M059J (cell line): ENCODE measurements at regions not wholly inside any gene's neighbourhood (a gene's known extent, or its start where the extent isn't known, plus 50 kb on each side); places are given as distances from the start of the nearest gene placed in this dataset.
"Not testable (repeated sequence)": the region's sequence is repeated elsewhere in the genome, so short reads cannot be mapped to it uniquely, and the experiment has no call there.

Source experiments
- DNase-seq: peaks from one replicate; pipeline ENCODE4 v3.0.0-alpha.2; 2012; ENCODE audit warnings: low read depth

GRCh38 chr2:195572895-195573683 lies 83.9 kb upstream of the SLC39A10 start:
- DNase-seq: no peak

DNA sequence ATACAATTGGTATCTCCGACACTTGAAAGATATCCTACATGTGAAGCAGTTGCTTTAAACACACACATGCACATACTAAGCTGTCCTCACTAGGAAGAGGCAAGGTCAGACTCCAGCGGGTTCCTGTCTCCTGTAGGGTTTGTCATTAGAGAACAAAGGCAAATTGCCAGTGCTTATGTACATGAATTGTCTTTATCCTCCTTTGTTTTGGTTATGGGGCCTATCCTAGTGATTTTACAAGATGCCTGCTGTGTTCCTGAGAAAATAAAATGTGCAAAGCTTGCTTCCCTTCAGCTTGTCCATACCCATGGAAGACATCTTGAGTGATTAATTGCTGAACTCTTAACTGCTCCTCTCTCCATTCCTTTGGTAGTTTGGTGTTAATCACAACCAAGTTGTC lies 86.7 kb upstream of the SLC39A10 start:
- DNase-seq: no peak

- no peak for DNase-seq
Measured at GRCh38 chr2:195569255-195569654, 87.8 kb upstream of the SLC39A10 start.

- not testable (repeated sequence) for DNase-seq
Measured at GRCh38 chr2:195564625-195565135, 92.3 kb upstream of the SLC39A10 start.

- peak; percentile 63 for DNase-seq
Measured at GRCh38 chr2:195563857-195564512, 93.0 kb upstream of the SLC39A10 start.

- DNase-seq: no peak
Measured at GRCh38 chr2:195562570-195563566, 94.2 kb upstream of the SLC39A10 start.

DNA sequence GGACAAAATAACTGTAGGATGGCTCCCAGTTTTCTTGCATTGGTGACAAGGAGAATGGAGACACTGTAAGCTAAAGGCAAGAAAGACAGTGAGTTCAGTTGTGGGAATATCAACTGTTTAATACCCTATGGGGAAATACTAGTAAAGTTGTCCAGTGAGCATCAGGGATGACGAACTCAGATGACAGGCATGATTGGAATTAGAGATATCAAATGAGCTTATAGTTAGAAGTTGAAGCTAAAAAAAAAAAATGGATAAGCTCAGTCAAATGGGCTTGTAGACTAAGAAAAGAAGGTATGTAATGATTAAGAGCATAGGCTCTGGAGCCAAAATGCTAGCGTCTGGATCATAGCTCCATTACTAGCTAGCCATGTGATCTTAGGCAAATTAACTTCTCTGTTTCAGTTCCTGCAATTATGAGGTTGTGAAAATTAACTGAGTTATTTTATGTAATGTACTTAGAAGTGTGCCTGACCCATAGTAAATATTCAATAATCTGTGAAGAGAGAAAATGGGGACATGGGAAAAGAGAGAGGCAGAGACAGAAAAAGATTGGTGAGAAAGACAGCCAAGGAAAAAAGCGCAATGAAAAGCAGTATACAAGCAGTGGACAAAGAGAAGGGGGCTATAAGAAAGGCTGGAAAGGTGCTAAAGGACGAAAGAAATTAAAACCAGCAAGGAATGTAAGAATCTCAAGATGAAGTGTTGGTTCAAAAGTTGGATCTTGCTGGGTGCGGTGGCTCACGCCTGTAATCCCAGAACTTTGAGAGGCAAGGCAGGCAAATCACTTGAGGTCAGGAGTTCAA lies 95.7 kb upstream of the SLC39A10 start:
- peak; percentile 92 for DNase-seq

- no peak for DNase-seq
Measured at GRCh38 chr2:195560209-195560895, 96.7 kb upstream of the SLC39A10 start.

DNA sequence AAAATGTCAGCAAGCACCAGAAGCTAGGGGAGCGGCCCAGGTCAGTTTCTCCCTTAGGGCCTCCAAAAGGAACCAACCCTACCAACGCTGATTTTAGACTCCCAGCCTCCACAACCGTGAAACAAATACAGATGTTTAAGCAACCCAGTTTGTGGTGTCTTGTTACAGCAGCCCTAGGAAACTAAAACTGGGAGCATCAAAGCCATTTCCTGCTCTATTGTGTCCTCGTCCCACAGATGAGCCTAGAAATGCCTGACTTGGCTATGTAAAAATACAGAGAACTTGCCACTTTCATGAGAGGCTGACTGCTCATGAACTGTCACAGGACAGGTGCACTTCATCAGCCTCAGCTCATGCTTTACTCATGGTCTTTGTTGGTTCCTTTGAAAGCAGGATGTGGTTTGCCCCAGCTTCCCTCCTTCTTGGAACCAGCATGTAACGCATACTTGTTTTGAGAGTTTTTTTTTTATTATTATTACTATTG lies 97.6 kb upstream of the SLC39A10 start:
- peak; percentile 80 for DNase-seq

DNA sequence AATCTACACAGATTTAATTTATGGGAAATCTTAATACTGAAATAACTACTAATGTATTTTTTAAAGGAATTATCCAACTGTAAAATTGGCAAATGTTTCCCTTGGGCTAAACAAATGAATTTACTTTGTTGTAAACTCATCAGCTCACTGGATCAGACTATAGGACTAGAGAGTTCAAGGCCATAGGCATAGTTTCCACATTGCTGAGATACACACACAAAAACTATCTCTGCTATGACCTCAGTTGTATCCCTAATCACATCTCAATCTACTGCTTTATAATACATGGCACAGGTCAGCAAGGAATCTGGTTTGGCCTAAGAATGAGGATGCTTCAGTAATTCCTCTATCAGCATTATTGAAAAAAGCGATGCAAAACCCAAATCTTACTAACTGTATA lies 101.1 kb upstream of the SLC39A10 start:
- no peak for DNase-seq

GRCh38 chr2:195552581-195552980 lies 104.4 kb upstream of the SLC39A10 start:
- no peak for DNase-seq

GRCh38 chr2:195548198-195548940 lies 108.7 kb upstream of the SLC39A10 start:
- no peak for DNase-seq

DNA sequence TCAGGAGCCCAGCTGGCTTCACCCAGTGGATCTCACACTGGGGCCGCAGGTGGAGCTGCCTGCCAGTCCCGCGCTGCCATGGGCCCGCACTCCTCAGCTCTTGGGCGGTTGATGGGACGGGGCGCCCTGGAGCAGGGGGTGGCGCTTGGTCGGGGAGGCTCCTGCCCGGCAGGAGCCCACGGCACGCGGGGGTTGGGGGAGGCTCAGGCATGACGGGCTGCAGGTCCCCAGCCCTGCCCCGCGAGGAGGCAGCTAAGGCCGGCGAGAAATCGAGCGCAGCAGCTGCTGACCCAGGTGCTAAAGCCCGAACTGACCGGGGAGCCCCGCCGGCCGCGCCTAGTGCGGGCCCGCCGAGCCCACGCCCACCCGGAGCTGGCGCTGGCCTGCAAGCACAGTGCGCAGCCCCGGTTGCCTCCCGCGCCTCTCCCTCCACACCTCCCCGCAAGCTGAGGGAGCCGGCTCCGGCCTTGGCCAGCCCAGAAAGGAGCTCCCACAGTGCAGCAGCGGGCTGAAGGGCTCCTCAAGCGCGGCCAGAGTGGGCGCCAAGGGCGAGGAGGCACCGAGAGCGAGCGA lies 109.7 kb upstream of the SLC39A10 start:
- DNase-seq: not testable (repeated sequence)

GRCh38 chr2:195545811-195546210 lies 111.2 kb upstream of the SLC39A10 start:
- DNase-seq: no peak

DNA sequence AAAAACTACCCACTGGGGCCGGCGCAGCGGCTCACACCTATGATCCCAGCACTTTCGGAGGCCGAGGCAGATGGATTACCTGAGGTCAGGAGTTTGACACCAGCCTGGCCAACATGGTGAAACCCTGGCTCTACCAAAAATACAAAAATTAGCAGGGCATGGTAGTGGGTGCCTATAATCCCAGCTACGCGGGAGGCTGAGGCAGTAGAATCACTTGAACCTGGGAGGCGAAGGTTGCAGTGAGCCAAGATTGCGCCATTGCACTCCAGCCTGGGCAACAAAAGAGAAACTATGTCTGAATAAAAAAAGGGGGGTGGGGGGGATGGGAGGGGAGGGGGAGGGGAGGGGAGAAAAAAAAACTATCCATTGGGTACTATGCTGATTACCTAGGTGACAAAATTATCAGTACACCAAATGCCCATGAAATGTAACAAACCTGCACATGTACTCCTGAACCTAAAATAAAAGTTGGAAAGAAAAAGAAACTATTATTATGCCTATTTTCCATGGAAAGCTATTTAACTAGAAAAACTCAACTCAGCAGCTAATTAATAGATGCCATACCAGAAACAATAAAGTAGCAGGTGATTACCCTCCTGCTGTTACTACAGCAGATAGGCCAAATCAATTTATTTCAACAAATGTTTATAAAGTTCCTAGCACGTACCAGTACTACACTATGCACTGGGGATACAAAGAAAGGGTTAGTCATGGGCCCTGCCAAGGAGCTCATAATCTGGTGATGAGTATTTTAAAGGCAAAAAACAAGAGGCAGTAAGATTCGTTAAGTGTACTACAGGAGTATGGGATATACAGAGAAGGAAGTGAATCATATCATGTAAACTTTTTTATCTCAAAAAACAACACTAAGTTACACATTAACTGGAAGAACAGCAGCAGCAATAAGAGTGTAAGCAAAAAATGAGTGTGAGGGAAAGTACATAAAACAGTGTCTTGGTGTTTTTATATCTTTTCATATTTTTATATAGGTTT lies 112.8 kb upstream of the SLC39A10 start:
- DNase-seq: peak; percentile 74

DNA sequence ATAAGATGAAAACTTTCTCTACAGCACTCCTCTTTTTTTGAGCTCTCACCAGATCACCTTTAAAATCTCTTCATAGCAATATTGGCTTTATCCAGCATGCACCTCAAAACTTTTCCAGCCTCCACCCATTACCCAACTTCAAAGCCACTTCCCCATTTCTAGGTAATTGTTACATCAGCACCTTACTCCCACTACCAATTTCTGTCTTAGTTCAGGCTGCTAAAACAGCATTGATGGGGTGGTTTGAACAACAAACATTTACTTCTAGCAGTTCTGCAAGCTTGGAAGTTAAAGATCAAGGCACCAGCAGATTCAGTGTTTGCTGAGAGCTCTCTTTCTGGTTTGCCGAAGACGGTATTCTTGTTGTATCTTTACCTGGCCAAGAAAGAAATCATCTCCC lies 114.0 kb upstream of the SLC39A10 start:
- DNase-seq: no peak

- no peak for DNase-seq
Measured at GRCh38 chr2:195542067-195542466, 115.0 kb upstream of the SLC39A10 start.

DNA sequence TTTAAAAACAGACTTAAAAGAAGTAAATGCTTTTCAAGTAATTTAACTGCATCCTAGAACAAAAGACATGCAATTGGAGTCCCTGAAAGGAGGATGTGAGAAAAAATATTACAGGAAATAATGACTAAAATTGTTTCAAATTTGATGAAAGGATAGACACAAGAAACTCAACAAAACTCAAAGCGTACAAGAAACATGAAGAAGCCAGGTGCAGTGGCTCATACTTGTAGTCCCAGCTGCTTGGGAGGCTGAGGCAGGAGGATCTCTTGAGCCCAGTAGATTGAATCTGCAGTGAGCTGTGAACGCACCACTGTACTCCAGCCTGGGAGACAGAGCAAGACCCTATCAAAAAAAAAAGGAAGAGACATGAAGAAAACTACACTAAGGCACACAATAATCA lies 118.1 kb upstream of the SLC39A10 start:
- no peak for DNase-seq
